BE2C (cell line): ENCODE measurements at regions not wholly inside any gene's neighbourhood (a gene's known extent, or its start where the extent isn't known, plus 50 kb on each side); places are given as distances from the start of the nearest gene placed in this dataset.

Source experiments
- DNase-seq: peaks from one replicate; pipeline ENCODE4 v3.0.0-alpha.2; 2020
- H3K27me3 ChIP-seq: fragments of 250-450 bp; sonication (Bioruptor Pico); 2 replicates; pipeline ENCODE4 v1.5.1; 2020; ENCODE audit warnings: mild to moderate bottlenecking
- H3K36me3 ChIP-seq: fragments of 250-450 bp; sonication (Bioruptor Pico); 2 replicates; pipeline ENCODE4 v1.5.1; 2020; ENCODE audit warnings: mild to moderate bottlenecking
- H3K4me1 ChIP-seq: fragments of 250-450 bp; sonication (Bioruptor Pico); 2 replicates; pipeline ENCODE4 v1.5.1; 2020
- H3K4me3 ChIP-seq: 2 replicates; pipeline ENCODE4 v1.5.1; 2011; ENCODE audit warnings: low read depth, low read length
- H3K9me3 ChIP-seq: fragments of 250-450 bp; sonication (Bioruptor Pico); 2 replicates; pipeline ENCODE4 v1.5.1; 2020
- CTCF ChIP-seq: IDR thresholded peaks from 2 replicates; pipeline ENCODE4 v1.5.1; 2012; ENCODE audit warnings: mild to moderate bottlenecking, low read depth, low read length

- no peaks in the 10 kb centered on the region for H3K4me1 ChIP-seq
- no peak for TF ChIP-seq CTCF
- no peaks in the 10 kb centered on the region for H3K27me3 ChIP-seq
- no peak for DNase-seq
- no peaks in the 10 kb centered on the region for H3K36me3 ChIP-seq
- H3K4me3 ChIP-seq: no peak overlapping the region
- no peaks in the 10 kb centered on the region for H3K9me3 ChIP-seq
These were observed 154.3 kb upstream of the RPS6KA2 start for GRCh38 chr6:166781331-166781730.

DNA sequence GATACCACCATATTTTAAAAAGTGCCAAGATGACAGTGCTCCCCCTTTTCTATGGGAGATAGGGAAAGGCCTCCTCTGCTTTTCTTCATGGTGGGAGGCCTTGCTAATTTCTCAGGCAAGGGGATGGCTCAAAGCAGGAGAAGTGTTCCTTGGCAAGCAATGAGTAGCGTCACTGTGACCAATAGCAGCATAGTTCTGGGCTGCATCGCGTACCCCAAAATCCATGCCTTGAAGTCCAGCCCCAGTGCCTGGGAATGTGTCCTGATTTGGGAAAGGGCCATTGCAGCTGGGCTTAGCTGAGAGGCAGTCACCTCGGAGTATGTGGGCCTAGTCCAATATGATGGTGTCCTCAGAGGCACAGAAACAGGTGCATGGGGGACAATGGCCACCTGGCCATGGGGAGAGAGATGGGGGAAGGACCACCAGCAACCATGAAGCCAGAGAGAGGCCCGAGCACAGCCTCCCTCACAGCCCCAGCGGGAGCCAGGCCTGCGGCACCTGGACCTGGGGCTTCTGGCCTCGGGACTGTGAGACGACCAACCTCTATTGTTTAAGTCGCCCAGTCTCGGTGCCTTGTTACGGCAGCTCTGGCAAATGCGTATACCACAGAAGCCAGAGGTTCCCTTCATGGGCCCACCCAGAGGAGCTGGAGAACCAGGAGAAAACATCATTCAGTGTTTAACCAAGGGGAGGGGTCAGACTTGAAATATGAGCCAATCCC is 153.1 kb upstream of the RPS6KA2 start:
- Histone ChIP-seq H3K4me3 (no peak overlapping the region), H3K4me1 (peaks cover 5% of the 10 kb centered on the region; the same call in 1 of the 2 replicates), H3K9me3 (no peaks in the 10 kb centered on the region), H3K27me3 (no peaks in the 10 kb centered on the region), H3K36me3 (no peaks in the 10 kb centered on the region)
- DNase-seq: no peak
- no peak for TF ChIP-seq CTCF

GRCh38 chr6:166779381-166779780 is 152.3 kb upstream of the RPS6KA2 start:
- Histone ChIP-seq H3K4me3 (no peak overlapping the region), H3K9me3 (no peaks in the 10 kb centered on the region), H3K4me1 (peaks cover 5% of the 10 kb centered on the region; the same call in 1 of the 2 replicates), H3K36me3 (no peaks in the 10 kb centered on the region), H3K27me3 (no peaks in the 10 kb centered on the region)
- DNase-seq: no peak
- TF ChIP-seq CTCF: no peak

DNA sequence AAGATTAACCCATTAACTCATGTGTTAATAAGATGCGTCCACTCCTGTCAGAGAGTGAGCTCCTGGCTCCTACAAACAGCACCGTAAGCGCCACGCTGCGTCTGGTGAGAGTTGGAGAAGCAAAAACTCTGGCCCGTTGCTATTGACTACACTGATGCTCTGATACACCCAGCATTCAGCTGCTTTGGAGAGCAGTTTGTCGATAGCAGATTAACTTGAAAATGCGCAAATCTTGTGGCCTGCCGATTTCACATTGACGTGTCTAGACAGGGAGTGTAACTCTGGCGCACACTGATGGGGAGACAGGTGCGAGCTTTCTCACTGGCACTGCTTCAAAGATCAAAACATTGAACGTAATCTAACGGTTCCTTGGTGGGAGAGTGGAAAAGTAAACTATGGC is 151.7 kb upstream of the RPS6KA2 start:
- H3K27me3 ChIP-seq: no peaks in the 10 kb centered on the region
- H3K36me3 ChIP-seq: no peaks in the 10 kb centered on the region
- H3K9me3 ChIP-seq: no peaks in the 10 kb centered on the region
- H3K4me3 ChIP-seq: no peak overlapping the region
- no peak for TF ChIP-seq CTCF
- no peak for DNase-seq
- peaks cover 5% of the 10 kb centered on the region; the same call in 1 of the 2 replicates for H3K4me1 ChIP-seq

DNA sequence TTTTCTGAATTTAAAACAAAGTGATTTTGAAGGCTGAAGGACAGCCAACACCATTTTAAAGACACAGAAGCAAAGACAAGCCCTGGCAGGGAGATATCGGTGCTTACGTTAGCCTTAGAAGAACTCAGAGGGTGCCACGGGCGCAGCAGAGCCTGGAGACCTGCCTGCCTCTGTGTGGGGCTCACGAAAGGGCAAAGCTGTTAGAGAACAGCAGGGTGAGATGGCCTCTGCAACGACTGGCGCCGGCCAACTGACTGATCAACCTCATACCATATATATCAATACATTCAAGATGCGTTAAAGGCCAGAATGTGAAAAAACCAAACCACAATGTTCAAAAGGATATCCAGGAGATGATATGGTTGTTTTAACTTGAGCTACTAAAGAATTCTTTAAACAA is 151.0 kb upstream of the RPS6KA2 start:
- H3K36me3 ChIP-seq: no peaks in the 10 kb centered on the region
- no peak overlapping the region for H3K4me3 ChIP-seq
- no peaks in the 10 kb centered on the region for H3K27me3 ChIP-seq
- no peak for DNase-seq
- H3K9me3 ChIP-seq: no peaks in the 10 kb centered on the region
- H3K4me1 ChIP-seq: peaks cover 5% of the 10 kb centered on the region; the same call in 1 of the 2 replicates
- no peak for TF ChIP-seq CTCF

- no peaks in the 10 kb centered on the region for H3K27me3 ChIP-seq
- H3K4me1 ChIP-seq: peaks cover 5% of the 10 kb centered on the region; the same call in 1 of the 2 replicates
- no peaks in the 10 kb centered on the region for H3K9me3 ChIP-seq
- no peak for TF ChIP-seq CTCF
- DNase-seq: no peak
- H3K4me3 ChIP-seq: no peak overlapping the region
- H3K36me3 ChIP-seq: no peaks in the 10 kb centered on the region
These were observed 150.1 kb upstream of the RPS6KA2 start for GRCh38 chr6:166777096-166777630.
